Left lung (tissue), 4 donors: ENCODE measurements at regions not wholly inside any gene's neighbourhood (a gene's known extent, or its start where the extent isn't known, plus 50 kb on each side); places are given as distances from the start of the nearest gene placed in this dataset.

Experiments used
- ATAC-seq: fragments of 200-7000 bp; cut with Tn5 transposase; one replicate; pipeline ENCODE4 v1.9.1; 2020; ENCODE audit warnings: moderate library complexity
- DNase-seq, 4 donors: peaks; one replicate each; pipeline ENCODE4 v3.0.0-alpha.2; 2013 to 2020
- H3K27ac ChIP-seq, 2 donors: fragments of 200-600 bp; sonication (generic) in 1 of 2; one replicate each; pipeline versions ENCODE4 v1.5.0 to v1.8.0; 2020 to 2021
- H3K27me3 ChIP-seq, 2 donors: fragments of 200-600 bp; sonication (generic) in 1 of 2; one replicate each; pipeline versions ENCODE4 v1.5.0 to v1.8.0; 2020 to 2021
- H3K36me3 ChIP-seq, 2 donors: fragments of 200-600 bp; sonication (generic) in 1 of 2; one replicate each; pipeline versions ENCODE4 v1.5.0 to v1.8.0; 2020 to 2021
- H3K4me1 ChIP-seq, 2 donors: fragments of 200-600 bp; one replicate each; pipeline ENCODE4 v1.8.0; 2021
- H3K4me3 ChIP-seq, 2 donors: fragments of 200-600 bp; sonication (generic) in 1 of 2; one replicate each; pipeline versions ENCODE4 v1.5.0 to v1.8.0; 2020 to 2021; ENCODE audit warnings: mild to moderate bottlenecking in 1 of 2
- H3K9me3 ChIP-seq, 2 donors: fragments of 200-600 bp; sonication (generic) in 1 of 2; one replicate each; pipeline versions ENCODE4 v1.5.0 to v1.8.0; 2020 to 2021
- CTCF ChIP-seq, 2 donors: fragments of 200-600 bp; sonication (generic) in 1 of 2; IDR thresholded peaks; one replicate each; pipeline versions ENCODE4 v1.5.0 to v1.8.0; 2021; ENCODE audit warnings: antibody characterized with exemption in 2 of 2
- intact Hi-C, 2 donors: fragments of 100-400 bp; cut with DNase I; formaldehyde crosslinking; loops; one replicate each; pipeline versions ENCODE4 v1.11.2 to v1.14.2; 2022
- donor health status: DM: no; HTN: yes; CAD: no.
- donor health status: DM: no; HTN: no; CAD: no.

- H3K4me1 ChIP-seq = peaks cover 5 to 12% of the 10 kb centered on the region in 2 donors
- intact Hi-C loops = loop anchor here in 1 of 2 donors (5.0 kb wide), 1 partner anchor 186 kb away; no protein-coding TSS in a partner anchor
- no peak for TF ChIP-seq CTCF (IDR thresholded peaks at IDR 0.05)
- no peaks in the 10 kb centered on the region for H3K27me3 ChIP-seq
- no peak overlapping the region for H3K4me3 ChIP-seq
- no peaks in the 10 kb centered on the region for H3K9me3 ChIP-seq
- H3K27ac ChIP-seq = no peak overlapping the region
- DNase-seq = no peak
- ATAC-seq = peak; percentile 50
- no peaks in the 10 kb centered on the region for H3K36me3 ChIP-seq
Measured at GRCh38 chr5:126351153-126351552, 72.1 kb upstream of the GRAMD2B start.

GRCh38 chr5:126354012-126354857 lies 69.0 kb upstream of the GRAMD2B start:
- DNase-seq = peak in 2 of 4 donors; percentile 64 to 75
- Histone ChIP-seq H3K27me3 (no peaks in the 10 kb centered on the region), H3K9me3 (no peaks in the 10 kb centered on the region), H3K27ac (peak overlapping the region; percentile 3 to 65), H3K36me3 (no peaks in the 10 kb centered on the region), H3K4me1 (peaks cover 5 to 12% of the 10 kb centered on the region in 2 donors), H3K4me3 (no peak overlapping the region)
- ATAC-seq = peak; percentile 85
- intact Hi-C loops = loop anchor here in 1 of 2 donors (5.0 kb wide), 1 partner anchor 183 kb away; no protein-coding TSS in a partner anchor
- TF ChIP-seq CTCF (IDR thresholded peaks at IDR 0.05) = peak; percentile 17 to 47

GRCh38 chr5:126354858-126355731 lies 68.1 kb upstream of the GRAMD2B start:
- DNase-seq = no peak
- no peak overlapping the region for H3K27ac ChIP-seq
- no peaks in the 10 kb centered on the region for H3K9me3 ChIP-seq
- no peaks in the 10 kb centered on the region for H3K36me3 ChIP-seq
- no peak for TF ChIP-seq CTCF (IDR thresholded peaks at IDR 0.05)
- no peak for ATAC-seq
- H3K27me3 ChIP-seq = no peaks in the 10 kb centered on the region
- intact Hi-C loops = loop anchor here in 1 of 2 donors (5.0 kb wide), 1 partner anchor 182 kb away; no protein-coding TSS in a partner anchor
- H3K4me3 ChIP-seq = no peak overlapping the region
- peaks cover 5 to 12% of the 10 kb centered on the region in 2 donors for H3K4me1 ChIP-seq

GRCh38 chr5:126355940-126356339 lies 67.3 kb upstream of the GRAMD2B start:
- Histone ChIP-seq H3K4me3 (no peak overlapping the region), H3K27me3 (no peaks in the 10 kb centered on the region), H3K9me3 (no peaks in the 10 kb centered on the region), H3K4me1 (peaks cover 5 to 12% of the 10 kb centered on the region in 2 donors), H3K27ac (no peak overlapping the region), H3K36me3 (no peaks in the 10 kb centered on the region)
- intact Hi-C loops = no loop called here
- no peak for DNase-seq
- TF ChIP-seq CTCF (IDR thresholded peaks at IDR 0.05) = no peak
- ATAC-seq = no peak
